IPS DF 4.7 (cell line): ENCODE measurements at regions not wholly inside any gene's neighbourhood (a gene's known extent, or its start where the extent isn't known, plus 50 kb on each side); places are given as distances from the start of the nearest gene placed in this dataset.

Experiments used
- DNase-seq: peaks from one replicate; pipeline ENCODE4 v3.0.0-alpha.2; 2013; ENCODE audit warnings: low spot score; ENCODE audit errors: extremely low read depth

GRCh38 chr7:116145245-116145852 lies 65.0 kb upstream of the TES start:
- no peak for DNase-seq

GRCh38 chr7:116148108-116148507 lies 62.2 kb upstream of the TES start:
- no peak for DNase-seq

- no peak for DNase-seq
Observed at GRCh38 chr7:116148626-116149025, 61.7 kb upstream of the TES start.

- no peak for DNase-seq
Observed at GRCh38 chr7:116150588-116150987, 59.8 kb upstream of the TES start.

- no peak for DNase-seq
Observed at GRCh38 chr7:116152276-116152675, 58.1 kb upstream of the TES start.

GRCh38 chr7:116153050-116153449 lies 57.3 kb upstream of the TES start:
- no peak for DNase-seq

- no peak for DNase-seq
Observed at GRCh38 chr7:116159711-116160110, 50.6 kb upstream of the TES start.
